ENCODE measurements at regions not wholly inside any gene's neighbourhood (a gene's known extent, or its start where the extent isn't known, plus 50 kb on each side); places are given as distances from the start of the nearest gene placed in this dataset.

DNA sequence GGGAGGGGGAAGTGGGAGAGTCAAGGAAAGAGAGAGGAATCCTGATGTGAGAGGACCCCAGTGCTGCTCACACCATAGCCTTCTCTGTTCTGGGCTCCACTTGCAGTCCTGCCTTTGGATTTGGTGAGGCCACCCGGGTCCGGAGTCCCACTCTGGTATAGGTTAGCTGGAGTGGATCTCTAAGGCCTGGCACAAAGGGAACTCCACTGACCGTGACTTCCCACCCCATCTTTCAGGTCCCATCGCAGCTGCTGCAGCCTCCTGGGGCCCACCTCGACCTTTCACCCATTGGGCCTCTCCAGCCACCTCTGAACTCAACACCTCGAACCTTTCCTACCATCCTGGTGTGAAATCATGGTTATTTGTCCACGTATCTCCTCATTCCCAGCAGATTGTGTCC lies 324.4 kb downstream of the MATN1 start:
- Histone ChIP-seq H3K36me3 (no peaks in the 10 kb centered on the region), H3K9me3 (no peaks in the 10 kb centered on the region), H3K27ac (no peak overlapping the region), H3K4me3 (no peak overlapping the region), H3K27me3 (no peaks in the 10 kb centered on the region), H3K4me1 (no peaks in the 10 kb centered on the region)
- TF ChIP-seq, protein P1, sequence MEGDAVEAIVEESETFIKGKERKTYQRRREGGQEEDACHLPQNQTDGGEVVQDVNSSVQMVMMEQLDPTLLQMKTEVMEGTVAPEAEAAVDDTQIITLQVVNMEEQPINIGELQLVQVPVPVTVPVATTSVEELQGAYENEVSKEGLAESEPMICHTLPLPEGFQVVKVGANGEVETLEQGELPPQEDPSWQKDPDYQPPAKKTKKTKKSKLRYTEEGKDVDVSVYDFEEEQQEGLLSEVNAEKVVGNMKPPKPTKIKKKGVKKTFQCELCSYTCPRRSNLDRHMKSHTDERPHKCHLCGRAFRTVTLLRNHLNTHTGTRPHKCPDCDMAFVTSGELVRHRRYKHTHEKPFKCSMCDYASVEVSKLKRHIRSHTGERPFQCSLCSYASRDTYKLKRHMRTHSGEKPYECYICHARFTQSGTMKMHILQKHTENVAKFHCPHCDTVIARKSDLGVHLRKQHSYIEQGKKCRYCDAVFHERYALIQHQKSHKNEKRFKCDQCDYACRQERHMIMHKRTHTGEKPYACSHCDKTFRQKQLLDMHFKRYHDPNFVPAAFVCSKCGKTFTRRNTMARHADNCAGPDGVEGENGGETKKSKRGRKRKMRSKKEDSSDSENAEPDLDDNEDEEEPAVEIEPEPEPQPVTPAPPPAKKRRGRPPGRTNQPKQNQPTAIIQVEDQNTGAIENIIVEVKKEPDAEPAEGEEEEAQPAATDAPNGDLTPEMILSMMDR (IDR thresholded peaks at IDR 0.05): no peak
- DNase-seq: peak in 1 of 2 donors; percentile 21
- intact Hi-C loops (cut with DNase I; ENCODE audit: low total_unique reads): loop anchor here (10.0 kb wide), 1 partner anchor 296 kb away; no protein-coding TSS in a partner anchor

DNA sequence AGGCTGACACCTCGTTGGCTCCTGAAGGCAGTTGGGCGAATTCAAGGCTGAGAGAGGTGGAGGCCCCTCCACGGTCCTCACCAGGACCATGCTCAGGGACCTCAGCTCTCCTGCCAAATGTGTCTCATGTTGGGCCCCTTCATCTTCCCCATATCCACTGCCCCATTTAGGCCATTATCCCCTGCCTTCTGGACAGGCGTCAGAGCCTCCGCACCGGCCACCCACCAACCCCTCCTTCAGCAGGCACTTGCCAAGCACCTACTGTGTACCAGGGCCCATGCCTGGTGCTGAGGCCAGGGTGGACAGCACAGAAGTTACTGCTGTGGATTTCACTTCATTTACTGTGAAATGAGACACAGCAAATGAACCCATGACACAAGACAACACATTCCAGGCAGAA lies 325.8 kb downstream of the MATN1 start:
- DNase-seq: peak in 1 of 2 donors; percentile 33

DNA sequence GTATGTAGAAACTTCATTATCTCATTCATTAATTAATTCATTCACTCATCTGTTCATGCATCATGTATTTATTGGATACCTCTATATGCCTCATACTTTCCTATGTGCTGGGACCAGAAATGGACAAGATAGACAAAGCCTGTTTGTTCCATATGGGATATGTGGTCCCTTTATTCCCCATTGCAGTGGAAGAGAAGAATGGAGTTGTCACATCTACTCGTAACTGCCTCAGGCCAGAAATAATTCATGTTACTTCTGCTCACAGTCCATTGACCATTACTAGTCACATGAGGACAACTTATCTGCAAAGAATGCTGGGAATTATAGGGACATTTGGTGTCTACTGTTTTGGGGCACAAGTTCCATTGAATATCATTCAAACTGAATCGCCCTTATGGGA lies 327.8 kb downstream of the MATN1 start:
- no peak for DNase-seq
- Histone ChIP-seq H3K4me1 (no peaks in the 10 kb centered on the region), H3K4me3 (no peak overlapping the region), H3K27ac (no peak overlapping the region), H3K36me3 (no peaks in the 10 kb centered on the region), H3K27me3 (no peaks in the 10 kb centered on the region), H3K9me3 (no peaks in the 10 kb centered on the region)
- intact Hi-C loops (cut with DNase I; ENCODE audit: low total_unique reads): loop anchor here (10.0 kb wide), 1 partner anchor 299 kb away; no protein-coding TSS in a partner anchor
- TF ChIP-seq, protein P1 (IDR thresholded peaks at IDR 0.05): no peak

More for the DNA sequence above, 325.8 kb downstream of the MATN1 start:
- intact Hi-C loops (cut with DNase I; ENCODE audit: low total_unique reads): loop anchor here (10.0 kb wide), 1 partner anchor 297 kb away; no protein-coding TSS in a partner anchor
- Histone ChIP-seq H3K27me3 (no peaks in the 10 kb centered on the region), H3K9me3 (no peaks in the 10 kb centered on the region), H3K36me3 (no peaks in the 10 kb centered on the region), H3K4me1 (no peaks in the 10 kb centered on the region), H3K27ac (no peak overlapping the region), H3K4me3 (no peak overlapping the region)
- TF ChIP-seq, protein P1 (IDR thresholded peaks at IDR 0.05): no peak

DNA sequence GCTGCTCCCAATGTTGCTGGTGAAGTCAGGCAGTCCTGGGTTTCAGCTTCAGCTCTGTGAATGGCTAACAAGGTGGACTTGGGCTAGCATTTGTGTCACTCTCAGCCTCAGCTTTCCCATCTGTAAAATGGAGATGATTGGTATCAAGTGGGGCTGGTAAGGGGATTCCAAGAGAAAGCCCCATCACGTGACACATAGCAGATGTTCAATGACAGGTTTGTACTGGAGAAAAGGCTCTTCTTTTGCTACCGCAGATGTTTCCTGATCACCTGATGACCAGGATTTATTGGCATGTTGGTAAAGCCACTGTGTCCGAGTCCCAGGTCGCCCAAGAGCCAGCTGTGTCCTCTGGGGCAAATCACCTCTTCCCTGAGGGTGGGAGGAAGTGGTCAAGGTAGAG lies 335.0 kb downstream of the MATN1 start:
- intact Hi-C loops (cut with DNase I; ENCODE audit: low total_unique reads): no loop called here
- H3K4me1 ChIP-seq: no peaks in the 10 kb centered on the region
- TF ChIP-seq, protein P1 (IDR thresholded peaks at IDR 0.05): no peak
- H3K9me3 ChIP-seq: no peaks in the 10 kb centered on the region
- H3K27me3 ChIP-seq: peaks cover 0 to 48% of the 10 kb centered on the region in 2 donors
- H3K36me3 ChIP-seq: no peaks in the 10 kb centered on the region
- H3K4me3 ChIP-seq: no peak overlapping the region
- H3K27ac ChIP-seq: no peak overlapping the region
- DNase-seq: peak in 1 of 2 donors; percentile 28

DNA sequence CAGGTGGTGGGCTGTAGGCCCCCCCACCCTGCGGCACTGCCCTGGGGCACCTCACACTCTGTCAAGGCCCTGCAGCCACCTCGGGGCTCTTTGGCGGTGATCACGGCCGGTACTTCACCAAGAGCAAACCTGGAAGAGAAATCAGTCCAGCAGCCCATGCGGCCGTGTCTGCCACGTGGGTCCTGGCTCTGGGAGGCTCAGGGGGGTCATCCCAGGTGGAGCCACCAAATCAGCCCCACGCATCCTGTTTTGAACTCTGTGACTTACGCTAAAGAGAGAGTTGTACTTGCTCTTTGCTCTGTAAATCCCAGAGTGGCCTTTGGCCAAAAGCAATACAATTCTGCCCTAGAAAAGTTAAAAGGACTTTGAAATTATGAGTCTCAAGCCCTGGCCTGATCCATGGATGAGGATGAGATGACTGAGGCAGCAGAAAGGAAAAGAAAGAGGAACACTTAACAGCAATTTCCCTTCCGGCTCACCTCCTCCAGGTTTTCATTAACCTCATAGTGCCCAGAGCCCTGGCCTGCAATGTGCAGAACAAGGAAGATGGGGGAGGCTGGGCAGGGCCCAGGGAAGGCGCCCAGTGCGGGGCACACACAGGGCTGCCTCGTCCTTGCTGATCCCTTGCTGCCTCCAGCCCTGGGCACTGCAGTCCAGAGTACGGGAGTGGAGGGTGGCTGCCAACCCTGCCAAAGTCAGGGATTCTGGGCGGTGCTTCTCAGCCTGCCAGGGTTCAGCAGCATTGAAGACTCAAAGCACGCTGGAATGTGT lies 337.0 kb downstream of the MATN1 start:
- DNase-seq: peak in 1 of 2 donors; percentile 31
- Histone ChIP-seq H3K4me3 (no peak overlapping the region), H3K9me3 (no peaks in the 10 kb centered on the region), H3K36me3 (no peaks in the 10 kb centered on the region), H3K27me3 (peaks cover 0 to 55% of the 10 kb centered on the region in 2 donors), H3K4me1 (no peaks in the 10 kb centered on the region), H3K27ac (no peak overlapping the region)
- intact Hi-C loops (cut with DNase I; ENCODE audit: low total_unique reads): no loop called here
- TF ChIP-seq, protein P1 (IDR thresholded peaks at IDR 0.05): no peak

All from tibial artery (tissue), 4 donors.